ENCODE measurements at regions not wholly inside any gene's neighbourhood (a gene's known extent, or its start where the extent isn't known, plus 50 kb on each side); places are given as distances from the start of the nearest gene placed in this dataset.

DNA sequence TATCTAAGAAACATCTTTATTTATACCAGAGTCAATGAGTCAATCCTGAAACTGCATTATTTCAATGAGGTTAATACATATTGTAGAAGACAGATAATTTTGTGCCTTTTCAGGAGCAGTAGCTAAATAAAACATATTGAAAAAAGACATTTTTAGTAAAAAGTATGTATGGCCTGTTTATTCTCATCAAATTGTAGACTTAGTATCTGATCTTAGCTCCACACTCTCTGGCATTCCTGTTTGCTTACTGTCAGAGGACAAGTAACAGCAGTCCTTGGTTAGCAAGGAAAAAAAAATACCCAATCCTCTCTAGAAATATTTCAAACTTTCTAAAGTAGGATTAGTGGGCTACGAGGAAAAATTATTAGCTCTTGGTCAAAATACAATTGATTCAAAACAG is 50.5 kb upstream of the GUCY1A1 start:
- no peak for DNase-seq

DNA sequence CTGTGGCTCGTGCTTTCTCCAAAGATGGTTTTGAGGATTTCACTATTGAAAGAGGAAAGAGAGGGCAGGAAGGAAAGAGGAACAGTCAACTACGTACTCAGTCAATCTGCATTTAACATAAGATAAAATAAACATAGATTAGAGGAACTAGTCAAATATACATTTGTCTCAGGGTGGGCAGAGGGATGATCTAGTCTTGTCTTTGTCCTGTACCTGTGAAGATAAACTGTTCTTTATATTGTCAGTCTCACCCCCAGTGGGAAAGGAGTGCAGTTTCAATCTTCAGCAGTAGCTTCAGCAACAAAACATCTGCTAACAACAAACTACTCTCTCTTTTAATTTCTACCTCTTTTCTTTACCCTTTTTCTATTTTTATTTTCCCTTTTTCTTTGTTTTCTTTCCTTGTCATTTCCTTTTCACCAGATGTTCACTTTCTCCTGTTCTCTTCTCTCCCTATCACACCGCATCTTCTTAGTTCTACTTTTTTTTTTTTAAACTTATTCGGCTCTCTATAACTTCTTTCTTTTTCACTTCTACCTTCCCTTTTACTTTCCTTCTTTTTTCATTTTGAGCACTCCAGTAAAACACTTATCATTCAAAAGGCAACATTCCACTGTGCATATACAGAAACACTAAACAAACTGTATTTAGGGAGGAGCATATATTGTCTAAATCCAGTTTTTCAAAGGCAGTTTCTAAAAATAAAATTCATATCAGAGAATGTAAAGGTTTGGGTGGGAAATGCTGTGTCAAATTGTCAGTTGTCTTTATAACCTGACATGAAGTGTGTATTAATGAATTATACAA is 51.4 kb upstream of the GUCY1A1 start:
- DNase-seq, result peak; percentile 56

DNA sequence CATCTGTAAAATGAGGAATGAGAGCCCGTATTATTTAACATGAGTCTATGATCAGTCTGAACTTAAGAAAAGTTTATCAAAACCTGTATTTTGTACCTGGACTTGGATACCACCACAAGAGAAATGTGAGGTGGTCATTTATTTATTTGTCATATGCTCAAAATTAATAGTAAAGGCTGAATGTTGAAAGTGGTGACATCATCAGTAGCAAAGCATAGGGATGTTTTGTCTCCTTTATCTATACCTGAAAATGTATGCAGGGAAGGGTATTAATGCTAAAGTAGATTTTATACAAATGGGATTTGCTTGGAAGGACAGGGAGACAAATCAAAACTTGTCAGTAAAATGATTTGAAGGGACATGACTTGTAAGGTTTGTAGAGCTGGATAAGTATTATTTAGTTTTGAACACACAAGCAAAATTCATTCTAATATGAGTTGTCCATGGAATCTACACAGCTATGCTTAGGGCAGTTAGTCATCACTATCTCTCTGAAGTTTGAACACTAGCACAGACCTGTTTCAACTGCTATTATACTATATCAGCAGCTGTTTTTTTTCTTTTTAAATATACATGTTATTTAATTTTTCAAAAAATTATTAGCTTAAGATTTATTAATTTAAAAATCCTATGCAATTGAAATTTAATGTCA is 52.4 kb upstream of the GUCY1A1 start:
- no peak for DNase-seq

DNA sequence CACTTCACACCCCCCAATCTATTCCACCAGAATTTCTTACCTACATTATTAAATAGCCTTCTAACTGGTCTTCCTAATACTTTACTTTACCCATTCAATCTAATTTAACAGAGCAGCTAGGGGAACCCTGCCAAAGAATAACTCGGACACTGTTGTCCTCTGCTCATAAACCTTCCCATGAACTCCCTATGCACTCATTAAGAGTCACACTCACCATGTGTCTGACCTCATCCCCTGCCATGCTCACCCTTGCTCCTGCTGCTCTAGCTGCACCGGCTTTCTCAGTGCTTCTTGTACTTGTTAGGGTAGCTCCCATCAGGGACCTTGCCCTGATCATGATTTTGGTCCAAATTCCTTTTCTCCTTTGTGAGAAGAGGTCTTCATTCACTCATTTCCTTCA is 54.6 kb upstream of the GUCY1A1 start:
- no peak for DNase-seq

DNA sequence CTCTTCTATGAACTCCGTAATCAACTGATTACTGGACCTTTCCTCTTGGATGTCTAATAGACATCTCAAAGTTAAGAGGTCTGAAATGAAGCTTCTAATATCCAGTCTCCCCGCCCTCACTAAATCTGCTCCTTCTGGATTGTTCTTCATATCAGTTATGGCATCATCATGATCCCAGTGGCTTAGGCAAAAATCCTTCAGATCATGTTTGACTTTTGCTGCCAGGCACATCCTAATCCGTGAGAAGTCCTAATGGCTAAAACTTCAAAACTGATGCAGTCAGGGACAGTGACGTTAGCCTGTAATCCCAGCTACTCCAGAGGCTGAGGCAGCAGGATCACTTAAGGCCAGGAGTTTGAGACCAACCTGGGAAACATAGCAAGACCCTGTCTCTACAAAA is 55.1 kb upstream of the GUCY1A1 start:
- DNase-seq, result no peak

DNA sequence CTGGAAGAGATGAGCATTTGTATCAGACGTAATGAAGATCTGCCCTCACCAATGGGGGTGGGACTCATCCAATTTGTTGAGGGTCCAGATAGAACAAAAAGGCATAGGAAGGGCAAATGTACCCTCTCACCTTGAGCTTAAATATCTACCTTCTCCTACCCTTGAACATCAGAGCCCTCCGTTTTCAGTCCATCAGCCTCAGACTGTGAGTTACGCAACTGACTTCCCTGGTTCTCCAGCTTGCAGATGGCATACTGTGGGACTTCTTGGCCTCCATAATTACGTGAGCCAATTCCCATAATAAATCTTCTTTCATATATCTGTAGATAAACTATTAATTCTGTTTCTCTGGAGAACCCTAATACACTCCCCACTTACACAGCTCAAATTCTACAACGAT is 56.5 kb upstream of the GUCY1A1 start:
- DNase-seq, result no peak

DNA sequence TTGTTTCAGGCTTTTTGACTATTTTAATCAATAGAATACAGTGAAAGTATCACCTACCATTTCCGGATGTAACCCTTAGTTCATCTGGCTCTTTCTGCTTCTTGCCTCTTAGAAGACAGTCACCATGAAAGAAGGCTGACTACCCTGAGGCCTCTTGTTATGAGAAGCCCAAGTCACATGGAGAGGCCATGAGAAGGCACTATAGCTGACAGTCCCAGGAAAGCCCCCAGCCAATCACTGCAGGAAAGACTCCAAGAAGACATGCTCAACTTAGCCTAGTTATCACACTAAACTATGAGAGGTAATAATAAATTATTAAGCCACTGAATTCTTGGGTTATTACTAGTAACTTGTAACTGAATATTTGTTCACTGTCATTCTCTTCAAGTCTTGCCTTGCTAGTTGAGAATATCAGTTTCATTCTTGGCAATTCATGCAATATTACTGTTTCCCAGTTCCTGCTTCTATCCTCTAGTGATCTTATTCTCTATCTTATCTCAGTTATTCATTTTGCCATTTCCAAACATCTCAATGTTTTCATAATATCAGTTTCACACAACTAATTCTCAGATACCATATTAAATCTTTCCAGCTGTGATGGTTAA is 57.1 kb upstream of the GUCY1A1 start:
- DNase-seq, result peak; percentile 27

DNA sequence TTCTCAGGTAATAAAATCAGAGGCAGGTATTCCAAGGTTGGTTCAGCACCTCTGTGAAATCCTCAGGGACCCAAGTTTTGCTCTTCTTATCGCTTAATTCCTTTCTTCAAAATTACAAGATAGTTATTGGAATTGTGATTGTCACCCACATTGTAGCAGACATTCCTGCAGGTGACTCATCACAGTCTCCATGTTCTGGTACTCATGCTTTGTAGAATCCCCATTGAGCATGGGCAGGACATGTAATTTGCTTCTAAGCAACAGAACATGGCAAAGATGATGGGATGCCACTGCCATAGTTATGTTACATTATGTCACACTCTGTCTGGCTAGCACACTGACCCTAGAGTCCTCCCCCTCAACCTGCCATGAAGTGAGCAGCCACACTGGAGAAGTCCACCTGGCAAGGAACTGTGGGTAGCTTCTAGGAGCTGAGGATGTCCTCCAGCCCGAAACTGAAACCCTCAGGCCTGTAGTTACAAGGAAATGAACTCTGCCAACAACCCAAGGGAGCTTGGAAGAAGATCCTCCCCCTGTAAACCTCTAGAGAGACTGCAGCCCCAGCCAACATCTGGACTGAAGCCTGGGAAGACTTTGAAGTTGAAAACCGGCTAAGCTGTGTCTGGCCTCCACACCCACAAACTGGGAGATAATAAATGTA is 58.3 kb upstream of the GUCY1A1 start:
- DNase-seq, result no peak

DNA sequence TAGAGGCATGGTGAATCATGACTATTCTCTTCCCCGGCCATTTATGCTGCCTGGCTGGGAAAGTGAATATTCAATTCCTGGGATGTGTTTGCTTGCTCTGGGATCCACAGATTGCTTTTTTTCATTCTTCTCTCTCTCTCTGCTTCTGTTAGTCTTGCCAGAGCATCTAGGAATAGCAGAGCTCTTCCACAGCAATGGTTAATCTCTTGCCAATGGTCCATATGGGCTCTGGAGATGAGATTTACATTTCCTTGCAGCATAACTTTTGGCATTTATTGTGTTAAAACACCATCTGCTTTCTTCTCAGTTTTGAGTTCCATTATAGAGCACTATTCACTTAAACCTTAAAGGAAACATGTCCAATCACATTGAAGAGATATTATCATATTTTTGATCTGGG is 59.2 kb upstream of the GUCY1A1 start:
- DNase-seq, result no peak

DNA sequence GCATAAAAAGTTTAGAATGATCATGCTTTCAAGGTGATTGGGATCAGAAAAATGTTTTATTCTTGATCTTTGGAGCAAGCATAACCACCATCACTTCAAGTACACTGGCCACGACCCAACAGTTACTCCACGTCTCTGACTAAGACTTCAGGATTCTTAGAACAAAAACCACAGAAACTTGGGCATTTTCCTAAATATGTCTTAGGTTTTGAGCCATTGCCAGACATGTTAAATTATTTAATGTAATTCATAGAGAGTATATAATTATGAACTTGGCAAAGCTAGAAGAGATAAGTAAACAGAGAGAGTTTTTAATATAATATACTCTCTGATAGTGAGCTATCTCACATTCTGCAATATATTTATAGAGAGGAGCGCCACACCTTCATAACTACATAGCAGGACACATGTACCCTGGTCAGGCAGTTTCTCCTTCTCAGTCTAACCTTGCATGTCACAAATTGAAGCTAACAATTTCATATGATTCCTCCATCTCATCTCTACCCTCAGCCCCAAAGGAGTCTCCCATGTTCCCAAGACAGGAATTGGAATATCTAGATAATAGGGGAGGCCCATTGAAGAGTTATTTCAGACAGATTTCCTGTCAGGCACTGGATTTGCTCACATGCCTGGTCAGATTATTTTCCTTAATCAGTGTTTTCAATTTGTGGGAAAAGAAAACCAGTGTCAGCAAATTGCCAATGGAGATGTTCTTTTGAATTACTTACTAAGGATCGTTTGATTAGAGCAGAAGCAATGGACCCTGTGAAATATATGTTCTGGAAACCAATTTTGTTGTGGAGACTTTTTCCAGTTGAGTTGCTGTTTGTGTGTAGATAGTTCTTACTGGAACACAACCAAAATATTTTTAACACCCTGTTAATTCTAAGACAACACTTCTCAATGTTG is 61.7 kb upstream of the GUCY1A1 start:
- no peak for DNase-seq

DNA sequence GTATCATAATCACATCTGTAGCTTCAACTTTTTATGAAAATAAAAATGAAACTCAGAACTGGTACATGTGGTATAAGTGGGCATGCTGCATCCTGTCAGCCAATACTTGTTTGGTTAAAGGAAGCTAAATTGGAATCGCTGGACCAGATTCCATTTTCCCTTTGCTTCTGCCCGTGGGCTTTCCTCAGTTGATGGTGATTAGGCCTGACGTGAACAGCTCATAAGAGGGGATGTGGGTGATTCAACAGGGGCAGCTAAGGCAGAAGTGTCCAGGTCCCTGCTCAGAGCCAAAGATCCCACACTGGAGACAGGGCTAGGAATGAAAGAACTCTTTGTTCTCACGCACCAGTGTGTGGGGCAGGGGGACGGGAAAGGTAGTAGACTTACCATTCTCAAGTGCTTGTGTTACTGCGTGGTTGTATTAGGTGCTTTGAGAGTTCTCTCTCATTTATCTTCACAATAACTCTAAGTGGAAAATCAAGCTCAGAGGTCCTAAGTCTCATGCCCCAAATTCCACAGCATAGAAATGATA is 63.2 kb upstream of the GUCY1A1 start:
- no peak for DNase-seq

DNA sequence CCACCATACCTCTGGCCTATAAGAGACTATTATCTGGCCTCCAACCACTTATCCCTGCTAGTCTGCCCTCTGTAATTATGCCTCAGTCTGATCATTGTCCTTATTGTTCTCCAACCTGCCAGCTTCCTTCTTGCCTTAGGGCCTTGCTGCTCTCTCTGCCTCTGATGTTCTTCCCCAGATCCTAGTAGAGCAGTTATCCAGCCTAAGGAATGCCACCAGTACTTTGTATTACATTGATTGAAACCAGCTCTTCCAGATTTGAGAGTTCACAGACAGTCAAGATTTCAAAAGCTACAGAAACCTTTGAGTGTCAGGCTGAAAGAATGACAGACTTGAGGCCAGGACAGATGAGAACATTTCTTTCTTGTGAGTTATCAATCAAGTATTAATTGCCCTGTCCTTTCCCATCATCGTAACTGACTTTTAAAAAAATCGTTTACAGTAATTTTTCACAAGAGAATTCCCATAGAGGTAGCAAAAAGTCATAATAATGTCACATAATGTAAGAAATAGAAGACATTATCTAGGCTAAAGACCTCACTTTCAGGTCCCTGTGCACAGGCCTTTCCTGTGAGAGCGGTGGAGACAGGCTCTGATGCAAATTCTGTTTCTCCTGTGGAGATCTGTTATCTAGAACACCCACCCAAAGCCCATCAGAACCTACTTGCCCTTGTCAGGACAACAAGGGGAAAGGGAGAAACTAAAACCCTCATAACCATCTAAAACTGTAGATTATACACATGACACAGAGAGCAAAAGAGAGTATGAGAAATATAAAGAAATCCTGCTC is 64.1 kb upstream of the GUCY1A1 start:
- DNase-seq, result no peak

DNA sequence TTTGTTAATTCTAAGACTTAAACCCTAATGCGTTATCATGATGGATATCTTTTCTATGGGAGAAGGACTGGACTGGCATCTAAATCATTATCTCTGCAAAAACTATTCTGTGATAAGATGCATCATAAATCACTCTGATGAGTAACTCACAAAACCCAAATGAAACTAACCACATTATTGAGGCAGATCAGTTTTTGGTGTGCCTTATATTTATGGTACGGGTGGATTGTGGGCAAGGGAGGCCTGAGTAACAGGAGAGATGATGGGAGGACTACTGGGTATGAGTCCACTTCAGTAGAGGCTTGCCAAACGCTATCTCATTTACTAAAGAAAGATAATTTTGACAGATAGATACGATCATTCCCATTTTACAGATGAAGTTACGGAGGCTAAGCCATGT is 66.4 kb upstream of the GUCY1A1 start:
- no peak for DNase-seq

DNA sequence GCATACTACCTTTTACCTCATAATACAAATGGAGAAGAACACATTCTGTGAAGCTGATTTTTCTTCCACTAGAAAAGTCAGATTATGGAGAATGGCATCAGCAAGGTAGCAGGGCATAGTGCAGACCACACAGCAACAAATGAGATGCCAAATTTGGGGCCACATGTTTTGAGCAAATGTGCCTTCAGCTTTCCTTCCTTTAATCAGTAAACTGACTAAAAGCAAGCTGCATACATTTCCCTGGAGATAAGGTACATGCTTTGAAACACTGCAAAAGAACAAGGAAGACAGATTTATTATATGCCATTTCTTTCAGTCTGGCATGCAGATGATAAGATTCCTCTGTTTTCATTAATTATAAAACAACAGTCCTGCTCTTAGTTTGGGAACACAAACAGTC is 67.1 kb upstream of the GUCY1A1 start:
- no peak for DNase-seq

DNA sequence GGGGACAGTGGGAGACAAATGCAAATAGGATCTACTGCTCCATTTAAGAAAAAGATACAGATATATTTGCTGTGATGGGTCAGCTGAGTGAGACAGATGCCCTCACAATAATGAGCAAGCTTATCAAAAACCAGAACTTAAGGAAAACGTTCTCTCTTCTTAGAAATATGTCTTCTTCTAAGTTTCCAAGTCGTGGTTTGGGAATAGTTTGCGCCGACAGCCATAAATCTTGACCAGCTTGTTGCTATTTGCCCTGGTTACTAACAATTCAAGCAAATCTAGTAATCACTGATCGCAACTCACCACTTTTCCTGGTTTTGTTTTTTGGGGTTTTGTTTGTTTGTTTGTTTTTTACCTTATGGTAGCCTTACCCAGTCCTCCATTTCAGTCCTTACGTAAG is 67.6 kb upstream of the GUCY1A1 start:
- no peak for DNase-seq

DNA sequence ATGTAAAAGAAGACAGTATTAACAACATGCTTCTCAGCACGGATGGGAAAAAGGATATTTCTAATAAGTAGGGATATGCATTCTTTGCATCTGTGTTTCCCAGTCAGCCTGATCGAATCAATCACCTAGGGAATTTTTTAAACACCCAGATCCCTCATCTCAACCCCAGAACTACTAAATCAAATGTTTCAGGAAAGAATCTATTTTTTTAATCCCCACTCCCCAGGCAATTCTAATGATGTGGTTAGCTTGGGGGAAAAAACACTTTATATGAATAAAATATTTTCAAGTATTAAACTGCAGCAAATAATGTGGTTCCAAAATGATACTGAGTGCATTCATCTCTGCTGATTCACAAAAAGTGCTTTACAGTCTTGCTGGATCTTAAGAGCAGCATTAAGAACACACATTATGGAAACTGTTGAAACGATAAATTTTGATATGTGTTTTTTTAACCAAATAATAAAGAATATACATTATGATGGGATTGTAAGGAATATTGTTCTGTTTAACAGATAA is 68.7 kb upstream of the GUCY1A1 start:
- no peak for DNase-seq

DNA sequence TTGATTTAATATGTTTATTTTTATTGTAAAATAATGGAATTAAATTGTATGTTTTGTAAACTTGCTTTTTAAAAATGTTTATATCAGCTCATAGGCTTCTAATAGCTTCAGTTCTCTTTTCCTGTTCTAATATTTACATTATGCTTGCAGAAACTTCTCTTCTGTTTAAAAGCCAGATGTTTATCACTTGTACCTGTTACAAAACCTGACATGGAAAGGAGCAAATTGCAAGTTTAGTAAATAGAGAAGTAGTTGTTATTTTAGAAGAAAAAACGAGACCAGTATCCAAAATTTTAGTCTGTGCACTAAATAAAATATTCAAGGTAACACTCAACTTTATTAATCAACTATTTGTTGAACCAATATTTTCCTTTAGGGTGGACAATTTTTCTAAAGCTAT is 69.4 kb upstream of the GUCY1A1 start:
- no peak for DNase-seq

DNA sequence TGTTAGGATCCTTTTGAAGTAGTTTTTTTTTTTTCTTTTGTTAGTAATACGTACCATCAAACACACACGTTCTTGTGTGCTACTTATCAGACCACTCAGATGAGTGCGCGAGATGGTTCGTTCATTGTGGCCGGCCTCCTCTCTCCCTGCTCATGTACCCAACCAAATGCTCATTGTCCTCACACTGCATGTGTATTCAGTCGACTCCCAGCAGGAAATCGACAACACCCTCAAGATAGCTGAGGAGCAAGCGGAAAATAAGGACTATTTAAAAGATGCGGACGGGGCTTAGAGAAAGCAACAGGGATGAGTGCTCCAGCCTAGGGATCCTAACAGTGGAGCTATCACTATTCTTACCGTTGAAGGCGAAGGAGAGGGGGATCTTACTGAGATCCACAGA is 72.9 kb upstream of the GUCY1A1 start:
- no peak for DNase-seq

DNA sequence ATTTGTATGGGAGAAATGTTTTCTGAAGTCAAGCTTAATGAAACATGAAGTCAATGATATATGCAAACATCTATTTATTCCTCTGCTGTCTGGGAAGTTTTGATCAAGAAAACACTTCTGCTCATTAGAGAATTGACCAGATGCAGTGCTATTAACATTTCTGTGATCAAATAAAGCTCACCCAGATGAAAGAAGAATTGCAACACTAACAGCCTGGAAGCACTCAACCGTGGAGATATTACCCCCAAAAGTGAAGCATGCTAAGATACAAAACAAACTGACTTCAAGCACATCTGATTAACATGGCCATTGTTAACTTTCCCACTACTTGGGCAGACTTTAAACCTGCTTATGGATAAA is 73.7 kb upstream of the GUCY1A1 start:
- no peak for DNase-seq

DNA sequence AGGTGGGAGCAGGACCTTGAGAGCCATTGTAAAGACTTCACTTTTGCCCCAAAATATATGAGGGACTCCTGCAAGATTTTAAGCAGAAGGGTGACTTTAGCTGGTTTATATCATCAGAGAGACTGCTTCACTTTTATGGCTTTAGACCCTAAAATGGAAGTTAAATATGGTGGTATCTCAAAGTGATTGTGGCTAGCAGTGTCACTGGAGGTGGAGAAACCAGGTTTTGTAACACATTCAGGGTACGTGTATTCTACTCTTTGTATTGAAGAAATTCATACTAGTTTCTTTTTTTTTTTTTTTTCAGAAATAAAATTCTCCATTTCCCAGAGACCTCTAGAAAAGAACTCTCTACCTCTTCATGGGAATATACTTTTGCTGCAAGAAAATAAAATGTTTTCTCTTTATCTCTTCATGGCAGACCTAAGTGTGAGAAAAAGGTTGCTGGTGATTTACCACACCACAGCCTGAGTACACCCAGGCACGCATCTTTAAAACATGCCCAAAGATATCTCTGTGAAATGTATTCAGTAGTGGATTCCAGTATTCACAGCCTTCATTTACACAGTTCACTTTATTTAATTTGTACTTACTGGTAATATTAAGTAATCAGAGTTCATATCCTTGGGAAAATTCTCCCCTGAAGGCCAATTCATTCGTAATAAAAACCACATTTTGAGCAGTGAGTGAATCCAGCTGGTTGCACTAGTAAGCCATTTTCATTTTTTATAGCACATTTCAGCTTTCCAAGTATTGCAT is 74.3 kb upstream of the GUCY1A1 start:
- no peak for DNase-seq

DNA sequence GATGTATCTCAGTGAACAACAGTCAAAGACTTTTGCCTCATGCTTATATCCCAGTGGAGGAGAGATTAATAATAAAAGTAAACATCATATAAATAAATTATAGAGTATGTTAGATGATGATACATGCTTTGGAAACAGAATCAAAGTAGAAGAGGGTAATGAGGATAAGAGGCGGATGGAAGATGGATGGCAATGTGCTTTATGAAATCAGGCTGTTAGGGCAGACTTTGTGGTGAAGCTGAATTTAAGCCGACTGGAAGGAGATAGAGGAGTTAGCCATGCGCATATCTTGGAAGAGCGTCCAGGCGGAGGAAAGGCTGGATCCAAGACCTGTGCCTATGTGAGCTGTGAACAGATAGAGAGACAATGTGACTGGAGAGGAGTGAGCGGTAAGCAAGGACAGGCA is 74.9 kb upstream of the GUCY1A1 start:
- no peak for DNase-seq
